OCI-LY3 (cell line): ENCODE measurements at regions not wholly inside any gene's neighbourhood (a gene's known extent, or its start where the extent isn't known, plus 50 kb on each side); places are given as distances from the start of the nearest gene placed in this dataset.

Experiments used
- EZH2phosphoT487 ChIP-seq: fragments of 200-600 bp; shearing (Covaris generic); IDR thresholded peaks from 2 replicates; pipeline ENCODE4 v1.6.1; 2018; ENCODE audit warnings: antibody characterized with exemption, mixed run types, low read depth
- TF ChIP-seq, protein P1 (sequence below): fragments of 200-600, 300-600 bp; sonication (generic); IDR thresholded peaks from 2 replicates; pipeline ENCODE4 v1.5.1; 2014; ENCODE audit warnings: antibody characterized with exemption, low read length, low read depth

DNA sequence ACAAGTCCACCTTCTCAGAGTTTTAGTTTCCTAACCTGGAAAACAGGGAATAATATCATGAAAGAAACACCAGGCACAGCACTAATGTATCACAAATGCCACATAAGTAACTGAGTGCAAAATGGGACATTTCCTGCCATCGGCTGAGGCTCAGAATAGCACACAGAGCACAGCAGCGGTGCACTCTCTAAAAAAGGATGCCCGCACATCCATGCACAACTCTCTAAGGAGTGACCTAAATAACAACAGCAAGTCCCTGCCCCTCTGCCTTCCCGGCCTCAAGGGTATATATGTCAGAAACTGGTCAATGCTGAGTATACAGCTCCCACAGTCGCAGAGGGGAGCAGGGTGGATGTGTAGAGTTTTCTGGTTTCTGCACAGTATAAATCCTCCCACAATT lies 100.1 kb upstream of the ERG start:
- TF ChIP-seq, protein P1, sequence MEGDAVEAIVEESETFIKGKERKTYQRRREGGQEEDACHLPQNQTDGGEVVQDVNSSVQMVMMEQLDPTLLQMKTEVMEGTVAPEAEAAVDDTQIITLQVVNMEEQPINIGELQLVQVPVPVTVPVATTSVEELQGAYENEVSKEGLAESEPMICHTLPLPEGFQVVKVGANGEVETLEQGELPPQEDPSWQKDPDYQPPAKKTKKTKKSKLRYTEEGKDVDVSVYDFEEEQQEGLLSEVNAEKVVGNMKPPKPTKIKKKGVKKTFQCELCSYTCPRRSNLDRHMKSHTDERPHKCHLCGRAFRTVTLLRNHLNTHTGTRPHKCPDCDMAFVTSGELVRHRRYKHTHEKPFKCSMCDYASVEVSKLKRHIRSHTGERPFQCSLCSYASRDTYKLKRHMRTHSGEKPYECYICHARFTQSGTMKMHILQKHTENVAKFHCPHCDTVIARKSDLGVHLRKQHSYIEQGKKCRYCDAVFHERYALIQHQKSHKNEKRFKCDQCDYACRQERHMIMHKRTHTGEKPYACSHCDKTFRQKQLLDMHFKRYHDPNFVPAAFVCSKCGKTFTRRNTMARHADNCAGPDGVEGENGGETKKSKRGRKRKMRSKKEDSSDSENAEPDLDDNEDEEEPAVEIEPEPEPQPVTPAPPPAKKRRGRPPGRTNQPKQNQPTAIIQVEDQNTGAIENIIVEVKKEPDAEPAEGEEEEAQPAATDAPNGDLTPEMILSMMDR, result no peak
- TF ChIP-seq EZH2phosphoT487, result no peak
